ENCODE measurements at regions not wholly inside any gene's neighbourhood (a gene's known extent, or its start where the extent isn't known, plus 50 kb on each side); places are given as distances from the start of the nearest gene placed in this dataset.
"Not testable (repeated sequence)": the region's sequence is repeated elsewhere in the genome, so short reads cannot be mapped to it uniquely, and the experiment has no call there.

GRCh38 chr3:191648787-191649186 is 187.8 kb downstream of the PYDC2 start:
- Histone ChIP-seq H2AFZ (ENCODE audit: low read depth) (no peak overlapping the region), H3K79me2 (ENCODE audit: insufficient read depth, low read depth) (no peaks in the 10 kb centered on the region), H3K4me3 (IDR thresholded peaks at IDR 0.05; ENCODE audit: insufficient read depth, low read depth, low read length) (no peak overlapping the region), H4K20me1 (ENCODE audit: insufficient read depth) (no peaks in the 10 kb centered on the region), H3K27me3 (ENCODE audit: insufficient read depth, low read depth) (no peaks in the 10 kb centered on the region), H3K27ac (no peak overlapping the region), H3K4me2 (no peak overlapping the region), H3K36me3 (ENCODE audit: insufficient read depth) (no peaks in the 10 kb centered on the region), H3K4me1 (ENCODE audit: low read depth, poor library complexity, severe bottlenecking) (no peaks in the 10 kb centered on the region), H3K9ac (no peak overlapping the region)
- no peak for TF ChIP-seq CTCF (conservative IDR thresholded peaks at IDR 0.05; ENCODE audit: low read depth, low read length)

GRCh38 chr3:191649626-191650025 is 188.7 kb downstream of the PYDC2 start:
- Histone ChIP-seq H3K36me3 (ENCODE audit: insufficient read depth) (no peaks in the 10 kb centered on the region), H3K79me2 (ENCODE audit: insufficient read depth, low read depth) (no peaks in the 10 kb centered on the region), H3K4me3 (IDR thresholded peaks at IDR 0.05; ENCODE audit: insufficient read depth, low read depth, low read length) (no peak overlapping the region), H3K4me2 (no peak overlapping the region), H3K9ac (no peak overlapping the region), H3K4me1 (ENCODE audit: low read depth, poor library complexity, severe bottlenecking) (no peaks in the 10 kb centered on the region), H3K27ac (no peak overlapping the region), H3K27me3 (ENCODE audit: insufficient read depth, low read depth) (no peaks in the 10 kb centered on the region), H4K20me1 (ENCODE audit: insufficient read depth) (no peaks in the 10 kb centered on the region), H2AFZ (ENCODE audit: low read depth) (no peak overlapping the region)
- no peak for TF ChIP-seq CTCF (conservative IDR thresholded peaks at IDR 0.05; ENCODE audit: low read depth, low read length)

- not testable (repeated sequence) for H2AFZ ChIP-seq (ENCODE audit: low read depth); H3K9ac ChIP-seq; H3K36me3 ChIP-seq (ENCODE audit: insufficient read depth); H3K27ac ChIP-seq; H3K27me3 ChIP-seq (ENCODE audit: insufficient read depth, low read depth); H3K79me2 ChIP-seq (ENCODE audit: insufficient read depth, low read depth); H3K4me1 ChIP-seq (ENCODE audit: low read depth, poor library complexity, severe bottlenecking); H3K4me2 ChIP-seq; H3K4me3 ChIP-seq (IDR thresholded peaks at IDR 0.05; ENCODE audit: insufficient read depth, low read depth, low read length); H4K20me1 ChIP-seq (ENCODE audit: insufficient read depth)
Measured at GRCh38 chr3:191658781-191659419, 197.9 kb downstream of the PYDC2 start.

GRCh38 chr3:191662150-191662549 is 201.2 kb downstream of the PYDC2 start:
- H2AFZ ChIP-seq (ENCODE audit: low read depth); H3K27ac ChIP-seq; H3K79me2 ChIP-seq (ENCODE audit: insufficient read depth, low read depth); H3K9ac ChIP-seq; H3K36me3 ChIP-seq (ENCODE audit: insufficient read depth); H3K4me1 ChIP-seq (ENCODE audit: low read depth, poor library complexity, severe bottlenecking); H4K20me1 ChIP-seq (ENCODE audit: insufficient read depth); H3K27me3 ChIP-seq (ENCODE audit: insufficient read depth, low read depth); H3K4me3 ChIP-seq (IDR thresholded peaks at IDR 0.05; ENCODE audit: insufficient read depth, low read depth, low read length); H3K4me2 ChIP-seq: not testable (repeated sequence)

- no peaks in the 10 kb centered on the region for H3K36me3 ChIP-seq (ENCODE audit: insufficient read depth)
- H3K4me3 ChIP-seq (IDR thresholded peaks at IDR 0.05; ENCODE audit: insufficient read depth, low read depth, low read length): no peak overlapping the region
- H3K4me1 ChIP-seq (ENCODE audit: low read depth, poor library complexity, severe bottlenecking): no peaks in the 10 kb centered on the region
- no peaks in the 10 kb centered on the region for H3K79me2 ChIP-seq (ENCODE audit: insufficient read depth, low read depth)
- TF ChIP-seq CTCF (conservative IDR thresholded peaks at IDR 0.05; ENCODE audit: low read depth, low read length): no peak
- H2AFZ ChIP-seq (ENCODE audit: low read depth): no peak overlapping the region
- H4K20me1 ChIP-seq (ENCODE audit: insufficient read depth): no peaks in the 10 kb centered on the region
- H3K9ac ChIP-seq: no peak overlapping the region
- H3K27ac ChIP-seq: no peak overlapping the region
- no peaks in the 10 kb centered on the region for H3K27me3 ChIP-seq (ENCODE audit: insufficient read depth, low read depth)
- H3K4me2 ChIP-seq: no peak overlapping the region
Measured at GRCh38 chr3:191680989-191681597, 220.1 kb downstream of the PYDC2 start.
